Thyroid gland (tissue), 4 donors: ENCODE measurements at regions not wholly inside any gene's neighbourhood (a gene's known extent, or its start where the extent isn't known, plus 50 kb on each side); places are given as distances from the start of the nearest gene placed in this dataset.

Experiments
- DNase-seq, 2 donors: peaks; one replicate each; pipeline ENCODE4 v3.0.0-alpha.2; 2019
- H3K27ac ChIP-seq, 3 donors: fragments of 200-600 bp; sonication (generic); 1 replicate in 2 of 3; 2 replicates in 1 of 3; pipeline ENCODE4 v1.5.1; 2016 to 2019; ENCODE audit warnings: mild to moderate bottlenecking in 1 of 3, moderate library complexity in 1 of 3
- H3K27me3 ChIP-seq: fragments of 200-600 bp; sonication (generic); one replicate; pipeline ENCODE4 v1.5.1; 2019
- H3K36me3 ChIP-seq, 2 donors: fragments of 200-600 bp; sonication (generic); one replicate each; pipeline ENCODE4 v1.5.1; 2016 to 2019
- H3K4me1 ChIP-seq, 2 donors: fragments of 200-600 bp; sonication (generic); one replicate each; pipeline ENCODE4 v1.5.1; 2017 to 2019
- H3K4me3 ChIP-seq, 3 donors: fragments of 200-600 bp; sonication (generic); replicated peaks in 1 of 3; 1 replicate in 2 of 3; 2 replicates in 1 of 3; pipeline ENCODE4 v1.5.1; 2016; ENCODE audit warnings: mild to moderate bottlenecking in 1 of 3
- H3K9me3 ChIP-seq: fragments of 200-600 bp; sonication (generic); one replicate; pipeline ENCODE4 v1.5.1; 2017
- CTCF ChIP-seq, 6 experiments: fragments of 200-600 bp in 3 of 6; fragments of 450-650 bp in 3 of 6; sonication (generic) in 3 of 6; IDR thresholded peaks; one replicate each; pipeline ENCODE4 v1.5.1; 2016 to 2019; ENCODE audit warnings: antibody characterized with exemption in 6 of 6, mild to moderate bottlenecking in 2 of 6, inconsistent platforms in 1 of 6, moderate library complexity in 1 of 6
- POLR2A ChIP-seq, 2 donors: fragments of 450-650 bp; IDR thresholded peaks; one replicate each; pipeline ENCODE4 v1.6.1; 2017; ENCODE audit warnings: antibody characterized with exemption in 2 of 2, mild to moderate bottlenecking in 2 of 2, moderate library complexity in 1 of 2
- WGBS, 2 donors: methylation state at CpG; one replicate each; pipeline ENCODE4 v1.1.5; 2017; 5-methylcytosine and 5-hydroxymethylcytosine counted together
- intact Hi-C: fragments of 100-400 bp; cut with DNase I; formaldehyde crosslinking; loops from one replicate; pipeline ENCODE4 v1.15.1; 2023

- no peak for DNase-seq
- Histone ChIP-seq H3K27ac (no peak overlapping the region), H3K4me1 (no peaks in the 10 kb centered on the region), H3K27me3 (no peaks in the 10 kb centered on the region), H3K9me3 (no peaks in the 10 kb centered on the region), H3K36me3 (no peaks in the 10 kb centered on the region), H3K4me3 (no peak overlapping the region)
- 65 to 70% methylated on average over 22 to 24 of the region's 30 CpGs for WGBS, 2 donors
- intact Hi-C loops, result no loop called here
- TF ChIP-seq POLR2A (IDR thresholded peaks at IDR 0.05) (no peak), CTCF (IDR thresholded peaks at IDR 0.05) (no peak)
These were observed 91.6 kb downstream of the UNCX start for GRCh38 chr7:1324028-1324900.

- no peaks in the 10 kb centered on the region for H3K27me3 ChIP-seq
- intact Hi-C loops, result no loop called here
- H3K9me3 ChIP-seq, result no peaks in the 10 kb centered on the region
- 54 to 70% methylated on average over 9 to 17 of the region's 17 CpGs for WGBS, 2 donors
- DNase-seq, result no peak
- H3K36me3 ChIP-seq, result no peaks in the 10 kb centered on the region
- TF ChIP-seq CTCF (IDR thresholded peaks at IDR 0.05) (no peak), POLR2A (IDR thresholded peaks at IDR 0.05) (no peak)
- H3K4me1 ChIP-seq, result no peaks in the 10 kb centered on the region
- no peak overlapping the region for H3K4me3 ChIP-seq
- no peak overlapping the region for H3K27ac ChIP-seq
These were observed 92.6 kb downstream of the UNCX start for GRCh38 chr7:1325246-1325645.

- H3K4me3 ChIP-seq, result no peak overlapping the region
- DNase-seq, result no peak
- 74 to 88% methylated on average over 12 to 13 of the region's 33 CpGs for WGBS, 2 donors
- H3K4me1 ChIP-seq, result no peaks in the 10 kb centered on the region
- no peaks in the 10 kb centered on the region for H3K27me3 ChIP-seq
- no peaks in the 10 kb centered on the region for H3K36me3 ChIP-seq
- H3K27ac ChIP-seq, result no peak overlapping the region
- H3K9me3 ChIP-seq, result no peaks in the 10 kb centered on the region
- intact Hi-C loops, result no loop called here
- no peak for TF ChIP-seq POLR2A (IDR thresholded peaks at IDR 0.05)
- TF ChIP-seq CTCF (IDR thresholded peaks at IDR 0.05), result no peak
These were observed 93.2 kb downstream of the UNCX start for GRCh38 chr7:1325646-1326510.

- no peak for TF ChIP-seq CTCF (IDR thresholded peaks at IDR 0.05)
- Histone ChIP-seq H3K36me3 (no peaks in the 10 kb centered on the region), H3K27me3 (no peaks in the 10 kb centered on the region), H3K4me1 (no peaks in the 10 kb centered on the region), H3K4me3 (no peak overlapping the region), H3K9me3 (no peaks in the 10 kb centered on the region), H3K27ac (no peak overlapping the region)
- intact Hi-C loops, result no loop called here
- no peak for DNase-seq
- 78 to 82% methylated on average over 5 to 9 of the region's 9 CpGs for WGBS, 2 donors
These were observed 93.8 kb downstream of the UNCX start for GRCh38 chr7:1326511-1326785.

GRCh38 chr7:1329261-1329660, 96.6 kb downstream of the UNCX start:
- WGBS, 2 donors, result 69 to 85% methylated on average over 5 to 7 of the region's 13 CpGs
- intact Hi-C loops, result no loop called here
- Histone ChIP-seq H3K27ac (no peak overlapping the region), H3K36me3 (no peaks in the 10 kb centered on the region), H3K9me3 (no peaks in the 10 kb centered on the region), H3K4me3 (no peak overlapping the region), H3K27me3 (no peaks in the 10 kb centered on the region), H3K4me1 (no peaks in the 10 kb centered on the region)
- no peak for DNase-seq
- TF ChIP-seq CTCF (IDR thresholded peaks at IDR 0.05), result no peak
- TF ChIP-seq POLR2A (IDR thresholded peaks at IDR 0.05), result no peak
